SH-SY5Y (cell line): ENCODE measurements at regions not wholly inside any gene's neighbourhood (a gene's known extent, or its start where the extent isn't known, plus 50 kb on each side); places are given as distances from the start of the nearest gene placed in this dataset.

Source experiments
- GATA2 ChIP-seq: IDR thresholded peaks from 2 replicates; pipeline ENCODE4 v1.6.1; 2011; ENCODE audit warnings: mild to moderate bottlenecking, low read depth, low read length
- GATA3 ChIP-seq: IDR thresholded peaks from 2 replicates; pipeline ENCODE4 v1.6.1; 2011; ENCODE audit warnings: low read depth, mild to moderate bottlenecking, low read length, moderate library complexity

GRCh38 chr2:51256736-51257135 is 224.8 kb upstream of the NRXN1 start:
- TF ChIP-seq GATA2 (no peak), GATA3 (no peak)
